ENCODE measurements at regions not wholly inside any gene's neighbourhood (a gene's known extent, or its start where the extent isn't known, plus 50 kb on each side); places are given as distances from the start of the nearest gene placed in this dataset.

- Mint-ChIP-seq H3K27me3 (ENCODE audit: low read depth) (no peaks in the 10 kb centered on the region), H3K4me1 (ENCODE audit: low read depth) (peaks cover 15% of the 10 kb centered on the region), H3K27ac (ENCODE audit: unreplicated experiment) (no peak overlapping the region), H3K36me3 (ENCODE audit: low read depth) (no peaks in the 10 kb centered on the region), H3K4me3 (ENCODE audit: unreplicated experiment) (no peak overlapping the region), H3K9me3 (ENCODE audit: low read depth) (no peaks in the 10 kb centered on the region)
- DNase-seq (ENCODE audit: low spot score): no peak
- no peak for TF ChIP-seq CTCF (IDR thresholded peaks at IDR 0.05)
Measured at GRCh38 chr9:129266536-129266935, 88.5 kb upstream of the IER5L start.

- Mint-ChIP-seq H3K9me3 (ENCODE audit: low read depth) (no peaks in the 10 kb centered on the region), H3K4me1 (ENCODE audit: low read depth) (peaks cover 4% of the 10 kb centered on the region), H3K27ac (ENCODE audit: unreplicated experiment) (no peak overlapping the region), H3K27me3 (ENCODE audit: low read depth) (no peaks in the 10 kb centered on the region), H3K4me3 (ENCODE audit: unreplicated experiment) (no peak overlapping the region), H3K36me3 (ENCODE audit: low read depth) (no peaks in the 10 kb centered on the region)
- TF ChIP-seq CTCF (IDR thresholded peaks at IDR 0.05): no peak
- DNase-seq (ENCODE audit: low spot score): no peak
Measured at GRCh38 chr9:129264388-129264787, 86.3 kb upstream of the IER5L start.

- Mint-ChIP-seq H3K27me3 (ENCODE audit: low read depth) (no peaks in the 10 kb centered on the region), H3K36me3 (ENCODE audit: low read depth) (no peaks in the 10 kb centered on the region), H3K4me1 (ENCODE audit: low read depth) (peaks cover 6% of the 10 kb centered on the region), H3K27ac (ENCODE audit: unreplicated experiment) (no peak overlapping the region), H3K4me3 (ENCODE audit: unreplicated experiment) (no peak overlapping the region), H3K9me3 (ENCODE audit: low read depth) (no peaks in the 10 kb centered on the region)
- no peak for TF ChIP-seq CTCF (IDR thresholded peaks at IDR 0.05)
- no peak for DNase-seq (ENCODE audit: low spot score)
Measured at GRCh38 chr9:129263836-129264235, 85.8 kb upstream of the IER5L start.

DNA sequence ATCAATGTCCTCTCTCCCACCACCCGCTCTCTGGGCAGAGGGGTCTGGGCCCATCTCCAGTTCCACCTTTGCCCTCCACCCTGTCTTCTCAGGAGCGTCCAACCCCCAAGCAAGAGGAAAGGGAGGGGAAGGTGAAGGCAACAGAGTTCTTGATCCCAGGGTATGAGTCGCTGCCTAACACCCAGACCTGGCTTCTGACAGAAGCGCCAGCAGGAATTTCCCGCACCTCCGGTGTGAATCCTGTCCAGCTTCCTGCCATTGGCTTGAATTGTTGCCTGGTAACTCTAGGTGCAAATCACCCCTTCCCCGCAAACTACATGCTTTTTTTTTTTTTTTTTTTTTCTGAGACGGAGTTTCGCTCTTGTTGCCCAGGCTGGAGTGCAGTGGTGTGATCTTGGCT, 84.2 kb upstream of the IER5L start:
- Mint-ChIP-seq H3K27ac (ENCODE audit: unreplicated experiment) (no peak overlapping the region), H3K9me3 (ENCODE audit: low read depth) (no peaks in the 10 kb centered on the region), H3K4me1 (ENCODE audit: low read depth) (peaks cover 12% of the 10 kb centered on the region), H3K27me3 (ENCODE audit: low read depth) (no peaks in the 10 kb centered on the region), H3K4me3 (ENCODE audit: unreplicated experiment) (no peak overlapping the region), H3K36me3 (ENCODE audit: low read depth) (no peaks in the 10 kb centered on the region)
- no peak for DNase-seq (ENCODE audit: low spot score)
- no peak for TF ChIP-seq CTCF (IDR thresholded peaks at IDR 0.05)

DNA sequence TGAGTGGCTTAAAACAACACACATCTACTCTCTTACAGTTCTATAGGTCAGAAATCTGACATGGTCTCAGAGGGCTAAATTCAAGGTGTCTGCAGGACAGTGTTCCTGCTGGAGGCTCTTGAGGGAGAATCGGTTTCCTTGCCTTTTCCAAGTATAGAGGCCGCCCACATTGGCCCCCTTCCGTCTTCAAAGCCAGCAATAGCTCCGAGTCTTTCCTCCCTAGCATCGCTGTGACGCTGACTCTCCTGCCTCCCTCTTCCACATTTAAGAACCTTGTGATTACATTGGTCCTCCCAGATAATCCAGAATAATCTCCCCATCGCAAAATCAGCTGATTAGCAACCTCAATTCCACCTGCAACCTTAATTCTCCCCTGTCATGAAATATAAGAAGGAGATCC, 81.3 kb upstream of the IER5L start:
- H3K9me3 Mint-ChIP-seq (ENCODE audit: low read depth): no peaks in the 10 kb centered on the region
- TF ChIP-seq CTCF (IDR thresholded peaks at IDR 0.05): no peak
- no peaks in the 10 kb centered on the region for H3K36me3 Mint-ChIP-seq (ENCODE audit: low read depth)
- H3K27ac Mint-ChIP-seq (ENCODE audit: unreplicated experiment): no peak overlapping the region
- H3K4me1 Mint-ChIP-seq (ENCODE audit: low read depth): peaks cover 22% of the 10 kb centered on the region
- DNase-seq (ENCODE audit: low spot score): no peak
- no peaks in the 10 kb centered on the region for H3K27me3 Mint-ChIP-seq (ENCODE audit: low read depth)
- no peak overlapping the region for H3K4me3 Mint-ChIP-seq (ENCODE audit: unreplicated experiment)

All from chondrocyte (in vitro differentiated cells).